SK-N-SH (cell line): ENCODE measurements at regions not wholly inside any gene's neighbourhood (a gene's known extent, or its start where the extent isn't known, plus 50 kb on each side); places are given as distances from the start of the nearest gene placed in this dataset.

Experiments used
- CTCF ChIA-PET: fragments of 300-600, 350-600 bp; formaldehyde crosslinking; extraction: SDS; loops from one replicate; lab custom pipeline; 2021; lab: Yijun Ruan, JAX
- POLR2A ChIA-PET: fragments of 350-600 bp; sonication (Branson Sonifier 250); formaldehyde crosslinking; extraction: SDS; loops from one replicate; lab custom pipeline; 2020; ENCODE audit warnings: antibody characterized with exemption, inconsistent platforms; lab: Yijun Ruan, JAX
- DNase-seq: peaks from one replicate; pipeline ENCODE4 v3.0.0; 2012
- H2AFZ ChIP-seq: fragments of 200-600 bp; sonication (generic); 2 replicates; pipeline ENCODE4 v1.8.1; 2016; ENCODE audit warnings: antibody characterized with exemption, mild to moderate bottlenecking, low read depth
- H3F3A ChIP-seq: fragments of 200-600 bp; sonication (generic); replicated peaks from 2 replicates; pipeline ENCODE3; 2016; ENCODE audit warnings: antibody characterized with exemption, mild to moderate bottlenecking; ENCODE audit not compliant: insufficient read depth
- H3K27ac ChIP-seq, 2 experiments: fragments of 200-500 bp in 1 of 2; fragments of 200-600 bp in 1 of 2; sonication (Bioruptor generic) in 1 of 2; sonication (generic), shearing (Covaris generic) in 1 of 2; 2 replicates each; pipeline versions ENCODE4 v1.5.1 to v1.6.1; 2014 to 2016; ENCODE audit warnings: low read depth in 2 of 2, inconsistent platforms in 1 of 2, low read length in 1 of 2, mild to moderate bottlenecking in 1 of 2, mixed read lengths in 1 of 2
- H3K27me3 ChIP-seq: fragments of 200-600 bp; sonication (generic), shearing (Covaris generic); 2 replicates; pipeline ENCODE4 v1.6.1; 2016; ENCODE audit warnings: mixed run types; ENCODE audit not compliant: insufficient read depth
- H3K36me3 ChIP-seq, 2 experiments: fragments of 200-500 bp in 1 of 2; fragments of 200-600 bp in 1 of 2; sonication (Bioruptor generic) in 1 of 2; sonication (generic) in 1 of 2; replicated peaks in 1 of 2; 2 replicates each; pipeline versions ENCODE3 to v1.5.1; 2014 to 2016; ENCODE audit warnings: low read length in 1 of 2, mild to moderate bottlenecking in 1 of 2; ENCODE audit not compliant: insufficient read depth in 2 of 2, control insufficient read depth in 1 of 2
- H3K4me1 ChIP-seq, 2 experiments: fragments of 200-500 bp in 1 of 2; fragments of 200-600 bp in 1 of 2; sonication (Bioruptor generic) in 1 of 2; sonication (generic), shearing (Covaris generic) in 1 of 2; 2 replicates each; pipeline versions ENCODE4 v1.5.1 to v1.6.1; 2014 to 2016; ENCODE audit warnings: low read depth in 1 of 2, low read length in 1 of 2, mixed run types in 1 of 2; ENCODE audit not compliant: insufficient read depth in 2 of 2, control insufficient read depth in 1 of 2
- H3K4me2 ChIP-seq: fragments of 200-600 bp; sonication (generic), shearing (Covaris generic); 2 replicates; pipeline ENCODE4 v1.6.1; 2017; ENCODE audit warnings: mixed run types
- H3K4me3 ChIP-seq, 2 experiments: fragments of 200-500 bp in 1 of 2; fragments of 200-600 bp in 1 of 2; sonication (Bioruptor generic) in 1 of 2; sonication (generic), shearing (Covaris generic) in 1 of 2; 2 replicates each; pipeline versions ENCODE4 v1.5.1 to v1.8.1; 2014 to 2016; ENCODE audit warnings: low read depth in 2 of 2, inconsistent platforms in 1 of 2, low read length in 1 of 2, mild to moderate bottlenecking in 1 of 2, mixed read lengths in 1 of 2, moderate library complexity in 1 of 2
- H3K79me2 ChIP-seq: fragments of 200-600 bp; sonication (generic); 2 replicates; pipeline ENCODE4 v1.8.1; 2017; ENCODE audit warnings: mild to moderate bottlenecking; ENCODE audit not compliant: insufficient read depth
- H3K9ac ChIP-seq: fragments of 200-600 bp; sonication (generic); 2 replicates; pipeline ENCODE4 v1.6.1; 2017; ENCODE audit warnings: mixed run types
- H3K9me2 ChIP-seq: fragments of 200-600 bp; sonication (generic); 2 replicates; pipeline ENCODE4 v1.6.1; 2017; ENCODE audit warnings: mixed run types
- H3K9me3 ChIP-seq: fragments of 200-600 bp; sonication (generic); 2 replicates; pipeline ENCODE4 v1.6.1; 2017; ENCODE audit warnings: mixed run types, mild to moderate bottlenecking, moderate library complexity
- H4K20me1 ChIP-seq: fragments of 200-600 bp; sonication (generic); 2 replicates; pipeline ENCODE4 v1.6.1; 2017; ENCODE audit warnings: mild to moderate bottlenecking, mixed run types; ENCODE audit not compliant: insufficient read depth
- GABPA ChIP-seq: IDR thresholded peaks from 2 replicates; pipeline ENCODE4 v1.4.0; 2012; ENCODE audit warnings: low read depth, mild to moderate bottlenecking
- MEF2A ChIP-seq: IDR thresholded peaks from 2 replicates; pipeline ENCODE4 v1.4.0; 2012; ENCODE audit warnings: low read depth, borderline replicate concordance
- MXI1 ChIP-seq: IDR thresholded peaks from 2 replicates; pipeline ENCODE4 v1.6.1; 2012; ENCODE audit warnings: mild to moderate bottlenecking, low read depth, low read length, improper control_type of control experiment
- RAD21 ChIP-seq: IDR thresholded peaks from 2 replicates; pipeline ENCODE4 v1.6.1; 2012; ENCODE audit warnings: mild to moderate bottlenecking, low read length
- RXRA ChIP-seq: IDR thresholded peaks from 2 replicates; pipeline ENCODE4 v1.4.0; 2012; ENCODE audit warnings: low read depth, mild to moderate bottlenecking, borderline replicate concordance
- TAF1 ChIP-seq: IDR thresholded peaks from 2 replicates; pipeline ENCODE4 v1.6.1; 2012; ENCODE audit warnings: low read depth, mild to moderate bottlenecking, low read length, moderate library complexity, borderline replicate concordance
- TEAD4 ChIP-seq: IDR thresholded peaks from 2 replicates; pipeline ENCODE4 v1.4.0; 2012; ENCODE audit warnings: mild to moderate bottlenecking, borderline replicate concordance; ENCODE audit not compliant: insufficient read depth
- YY1 ChIP-seq: IDR thresholded peaks from 2 replicates; pipeline ENCODE4 v1.4.0; 2012; ENCODE audit warnings: low read depth, mild to moderate bottlenecking
- WGBS: methylation state at CpG from one replicate; pipeline ENCODE4 v1.1.6; 2017; ENCODE audit warnings: low lambda C conversion rate; 5-methylcytosine and 5-hydroxymethylcytosine counted together
- TF ChIP-seq, protein P1 (sequence below): IDR thresholded peaks from 2 replicates; pipeline ENCODE4 v1.4.0; 2012; ENCODE audit warnings: low read depth
- TF ChIP-seq, protein P2 (sequence below): IDR thresholded peaks from 2 replicates; pipeline ENCODE4 v1.6.1; 2012; ENCODE audit warnings: mild to moderate bottlenecking, low read depth, low read length, moderate library complexity
- TF ChIP-seq, protein P3 (sequence below): IDR thresholded peaks from 2 replicates; pipeline ENCODE4 v1.4.0; 2012; ENCODE audit warnings: low read depth, borderline replicate concordance
- TF ChIP-seq, protein P4 (sequence below): fragments of 150-350 bp; IDR thresholded peaks from 2 replicates; pipeline ENCODE4 v1.6.1; 2017; ENCODE audit warnings: antibody characterized with exemption, low read length, low read depth, borderline replicate concordance

DNA sequence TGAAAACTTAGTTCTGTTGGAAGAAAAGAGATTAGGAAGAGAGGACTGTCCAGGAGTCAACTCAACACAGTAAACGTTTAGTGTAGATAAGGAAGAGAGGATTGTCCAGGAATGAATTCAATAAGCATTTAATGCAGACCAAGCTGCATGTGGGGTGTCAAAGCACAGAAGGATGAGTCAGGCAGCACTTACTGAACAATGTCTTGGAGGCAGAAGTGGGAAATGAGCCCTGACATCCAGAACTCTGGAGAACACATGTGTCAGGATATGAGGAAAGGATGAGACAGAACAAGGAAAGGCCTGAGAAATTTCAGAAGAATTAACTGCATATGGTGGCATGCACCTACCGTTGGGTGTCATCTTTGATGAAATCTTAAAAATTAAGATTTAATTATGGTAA, 429.2 kb upstream of the HTR2A start (continued):
- no peak for TF ChIP-seq YY1
- TF ChIP-seq RXRA: no peak
- no peak for TF ChIP-seq MXI1
- no peak for TF ChIP-seq TEAD4
- no peak for TF ChIP-seq TAF1
- TF ChIP-seq GABPA: no peak
- TF ChIP-seq, protein P1, sequence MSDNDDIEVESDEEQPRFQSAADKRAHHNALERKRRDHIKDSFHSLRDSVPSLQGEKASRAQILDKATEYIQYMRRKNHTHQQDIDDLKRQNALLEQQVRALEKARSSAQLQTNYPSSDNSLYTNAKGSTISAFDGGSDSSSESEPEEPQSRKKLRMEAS: no peak
- no peak for TF ChIP-seq MEF2A

DNA sequence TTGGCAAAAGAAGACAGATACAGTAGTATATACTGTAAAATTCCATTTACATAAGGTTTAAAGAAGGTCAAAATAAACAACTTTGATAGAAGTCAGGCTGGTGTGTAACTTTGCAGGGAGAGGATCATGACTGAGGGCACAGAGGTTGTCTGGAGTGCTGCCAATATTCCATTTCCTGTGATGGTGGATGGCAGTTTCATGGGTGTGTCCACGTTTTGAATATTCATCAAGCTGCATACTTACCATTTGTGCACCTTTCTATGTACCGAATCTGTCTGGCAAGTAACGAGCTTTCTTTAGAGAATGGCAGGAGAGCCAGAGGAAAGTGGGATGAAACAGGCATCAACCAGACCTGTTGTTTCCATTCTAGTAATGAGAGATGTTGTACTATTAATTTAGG, 420.5 kb upstream of the HTR2A start:
- Histone ChIP-seq H3K27ac (no peak overlapping the region), H3K4me1 (no peaks in the 10 kb centered on the region), H4K20me1 (no peaks in the 10 kb centered on the region), H3K27me3 (no peaks in the 10 kb centered on the region), H3K36me3 (no peaks in the 10 kb centered on the region), H3K4me2 (no peak overlapping the region), H3K9me3 (no peaks in the 10 kb centered on the region), H3F3A (no peaks in the 10 kb centered on the region), H3K4me3 (no peak overlapping the region), H2AFZ (no peak overlapping the region), H3K79me2 (no peaks in the 10 kb centered on the region), H3K9ac (no peak overlapping the region), H3K9me2 (no peaks in the 10 kb centered on the region)
- TF ChIP-seq, protein P2, sequence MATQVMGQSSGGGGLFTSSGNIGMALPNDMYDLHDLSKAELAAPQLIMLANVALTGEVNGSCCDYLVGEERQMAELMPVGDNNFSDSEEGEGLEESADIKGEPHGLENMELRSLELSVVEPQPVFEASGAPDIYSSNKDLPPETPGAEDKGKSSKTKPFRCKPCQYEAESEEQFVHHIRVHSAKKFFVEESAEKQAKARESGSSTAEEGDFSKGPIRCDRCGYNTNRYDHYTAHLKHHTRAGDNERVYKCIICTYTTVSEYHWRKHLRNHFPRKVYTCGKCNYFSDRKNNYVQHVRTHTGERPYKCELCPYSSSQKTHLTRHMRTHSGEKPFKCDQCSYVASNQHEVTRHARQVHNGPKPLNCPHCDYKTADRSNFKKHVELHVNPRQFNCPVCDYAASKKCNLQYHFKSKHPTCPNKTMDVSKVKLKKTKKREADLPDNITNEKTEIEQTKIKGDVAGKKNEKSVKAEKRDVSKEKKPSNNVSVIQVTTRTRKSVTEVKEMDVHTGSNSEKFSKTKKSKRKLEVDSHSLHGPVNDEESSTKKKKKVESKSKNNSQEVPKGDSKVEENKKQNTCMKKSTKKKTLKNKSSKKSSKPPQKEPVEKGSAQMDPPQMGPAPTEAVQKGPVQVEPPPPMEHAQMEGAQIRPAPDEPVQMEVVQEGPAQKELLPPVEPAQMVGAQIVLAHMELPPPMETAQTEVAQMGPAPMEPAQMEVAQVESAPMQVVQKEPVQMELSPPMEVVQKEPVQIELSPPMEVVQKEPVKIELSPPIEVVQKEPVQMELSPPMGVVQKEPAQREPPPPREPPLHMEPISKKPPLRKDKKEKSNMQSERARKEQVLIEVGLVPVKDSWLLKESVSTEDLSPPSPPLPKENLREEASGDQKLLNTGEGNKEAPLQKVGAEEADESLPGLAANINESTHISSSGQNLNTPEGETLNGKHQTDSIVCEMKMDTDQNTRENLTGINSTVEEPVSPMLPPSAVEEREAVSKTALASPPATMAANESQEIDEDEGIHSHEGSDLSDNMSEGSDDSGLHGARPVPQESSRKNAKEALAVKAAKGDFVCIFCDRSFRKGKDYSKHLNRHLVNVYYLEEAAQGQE: no peak
- TF ChIP-seq TEAD4 (no peak), RAD21 (no peak)
- TF ChIP-seq, protein P3, sequence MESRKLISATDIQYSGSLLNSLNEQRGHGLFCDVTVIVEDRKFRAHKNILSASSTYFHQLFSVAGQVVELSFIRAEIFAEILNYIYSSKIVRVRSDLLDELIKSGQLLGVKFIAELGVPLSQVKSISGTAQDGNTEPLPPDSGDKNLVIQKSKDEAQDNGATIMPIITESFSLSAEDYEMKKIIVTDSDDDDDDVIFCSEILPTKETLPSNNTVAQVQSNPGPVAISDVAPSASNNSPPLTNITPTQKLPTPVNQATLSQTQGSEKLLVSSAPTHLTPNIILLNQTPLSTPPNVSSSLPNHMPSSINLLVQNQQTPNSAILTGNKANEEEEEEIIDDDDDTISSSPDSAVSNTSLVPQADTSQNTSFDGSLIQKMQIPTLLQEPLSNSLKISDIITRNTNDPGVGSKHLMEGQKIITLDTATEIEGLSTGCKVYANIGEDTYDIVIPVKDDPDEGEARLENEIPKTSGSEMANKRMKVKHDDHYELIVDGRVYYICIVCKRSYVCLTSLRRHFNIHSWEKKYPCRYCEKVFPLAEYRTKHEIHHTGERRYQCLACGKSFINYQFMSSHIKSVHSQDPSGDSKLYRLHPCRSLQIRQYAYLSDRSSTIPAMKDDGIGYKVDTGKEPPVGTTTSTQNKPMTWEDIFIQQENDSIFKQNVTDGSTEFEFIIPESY: no peak
- TF ChIP-seq, protein P4, sequence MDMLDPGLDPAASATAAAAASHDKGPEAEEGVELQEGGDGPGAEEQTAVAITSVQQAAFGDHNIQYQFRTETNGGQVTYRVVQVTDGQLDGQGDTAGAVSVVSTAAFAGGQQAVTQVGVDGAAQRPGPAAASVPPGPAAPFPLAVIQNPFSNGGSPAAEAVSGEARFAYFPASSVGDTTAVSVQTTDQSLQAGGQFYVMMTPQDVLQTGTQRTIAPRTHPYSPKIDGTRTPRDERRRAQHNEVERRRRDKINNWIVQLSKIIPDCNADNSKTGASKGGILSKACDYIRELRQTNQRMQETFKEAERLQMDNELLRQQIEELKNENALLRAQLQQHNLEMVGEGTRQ: no peak
- no peak for DNase-seq
- 25% methylated on average over 3 of the region's 3 CpGs for WGBS
- CTCF ChIA-PET: no interaction called here
- POLR2A ChIA-PET: no interaction called here
